ENCODE measurements at regions not wholly inside any gene's neighbourhood (a gene's known extent, or its start where the extent isn't known, plus 50 kb on each side); places are given as distances from the start of the nearest gene placed in this dataset.

GRCh38 chr13:103356226-103356864 lies 290.1 kb upstream of the SLC10A2 start:
- DNase-seq: no peak
- H3K27ac Mint-ChIP-seq: no peak overlapping the region
- H3K36me3 Mint-ChIP-seq (ENCODE audit: low read depth): no peaks in the 10 kb centered on the region
- no peak overlapping the region for H3K4me3 Mint-ChIP-seq
- H3K27me3 Mint-ChIP-seq: no peaks in the 10 kb centered on the region
- no peaks in the 10 kb centered on the region for H3K4me1 Mint-ChIP-seq (ENCODE audit: low read depth)
- H3K9me3 Mint-ChIP-seq: peaks cover 3% of the 10 kb centered on the region

- Mint-ChIP-seq H3K27ac (no peak overlapping the region), H3K36me3 (ENCODE audit: low read depth) (no peaks in the 10 kb centered on the region), H3K4me3 (no peak overlapping the region), H3K4me1 (ENCODE audit: low read depth) (no peaks in the 10 kb centered on the region), H3K27me3 (no peaks in the 10 kb centered on the region), H3K9me3 (peaks cover 2% of the 10 kb centered on the region)
- DNase-seq: no peak
Observed at GRCh38 chr13:103354171-103354570, 288.0 kb upstream of the SLC10A2 start.

- Mint-ChIP-seq H3K27ac (no peak overlapping the region), H3K36me3 (ENCODE audit: low read depth) (no peaks in the 10 kb centered on the region), H3K4me3 (no peak overlapping the region), H3K9me3 (no peaks in the 10 kb centered on the region), H3K4me1 (ENCODE audit: low read depth) (no peaks in the 10 kb centered on the region), H3K27me3 (no peaks in the 10 kb centered on the region)
- DNase-seq: no peak
Observed at GRCh38 chr13:103351035-103351828, 285.0 kb upstream of the SLC10A2 start.

DNA sequence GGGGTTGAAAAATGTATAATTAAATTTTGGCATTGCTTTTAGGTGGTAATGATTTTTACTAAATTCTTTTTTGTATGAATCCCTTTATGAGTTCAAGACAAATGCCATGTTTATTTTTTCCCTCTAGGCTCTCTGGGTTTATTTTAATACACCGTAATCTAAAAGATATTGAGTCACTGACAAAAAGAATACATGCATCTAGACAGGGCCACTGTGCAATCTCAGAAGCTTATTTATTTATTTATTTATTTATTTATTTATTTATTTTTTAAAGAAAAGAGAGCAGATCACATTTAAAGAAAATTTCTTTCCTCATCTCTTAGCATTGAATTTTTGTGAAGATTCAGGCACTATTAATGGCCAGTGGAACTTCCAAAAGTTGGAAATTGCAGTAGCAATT lies 283.9 kb upstream of the SLC10A2 start:
- Mint-ChIP-seq H3K27ac (no peak overlapping the region), H3K9me3 (no peaks in the 10 kb centered on the region), H3K27me3 (no peaks in the 10 kb centered on the region), H3K36me3 (ENCODE audit: low read depth) (no peaks in the 10 kb centered on the region), H3K4me1 (ENCODE audit: low read depth) (no peaks in the 10 kb centered on the region), H3K4me3 (no peak overlapping the region)
- DNase-seq: no peak

- no peak for DNase-seq
- Mint-ChIP-seq H3K27me3 (no peaks in the 10 kb centered on the region), H3K9me3 (peaks cover 6% of the 10 kb centered on the region), H3K36me3 (ENCODE audit: low read depth) (no peaks in the 10 kb centered on the region), H3K4me1 (ENCODE audit: low read depth) (no peaks in the 10 kb centered on the region), H3K4me3 (no peak overlapping the region), H3K27ac (no peak overlapping the region)
Observed at GRCh38 chr13:103349211-103349980, 283.2 kb upstream of the SLC10A2 start.

DNA sequence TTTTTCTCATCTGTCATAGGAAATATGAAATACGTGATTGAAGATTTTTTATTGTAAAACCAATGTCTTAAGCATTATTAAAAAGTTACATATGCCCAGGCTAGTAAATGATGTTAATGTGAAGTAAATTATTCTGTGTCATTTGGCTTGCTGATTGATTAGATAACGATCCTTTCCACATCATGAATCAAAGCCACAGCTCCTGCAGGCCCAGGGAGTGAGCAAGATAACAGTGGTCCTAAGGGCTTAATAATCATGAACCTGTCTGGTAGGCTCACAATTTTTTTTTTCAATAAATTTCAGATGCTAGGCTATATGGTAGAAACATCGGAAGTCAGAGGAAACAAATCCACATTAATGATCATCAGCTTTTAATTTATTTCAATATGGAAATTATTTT lies 269.0 kb upstream of the SLC10A2 start:
- Mint-ChIP-seq H3K9me3 (peaks cover 3% of the 10 kb centered on the region), H3K36me3 (ENCODE audit: low read depth) (no peaks in the 10 kb centered on the region), H3K27ac (no peak overlapping the region), H3K4me3 (no peak overlapping the region), H3K27me3 (no peaks in the 10 kb centered on the region), H3K4me1 (ENCODE audit: low read depth) (no peaks in the 10 kb centered on the region)
- DNase-seq: no peak

GRCh38 chr13:103331924-103332323 lies 265.7 kb upstream of the SLC10A2 start:
- H3K36me3 Mint-ChIP-seq (ENCODE audit: low read depth): no peaks in the 10 kb centered on the region
- peaks cover 3% of the 10 kb centered on the region for H3K9me3 Mint-ChIP-seq
- DNase-seq: no peak
- H3K4me1 Mint-ChIP-seq (ENCODE audit: low read depth): no peaks in the 10 kb centered on the region
- no peaks in the 10 kb centered on the region for H3K27me3 Mint-ChIP-seq
- no peak overlapping the region for H3K4me3 Mint-ChIP-seq
- no peak overlapping the region for H3K27ac Mint-ChIP-seq

- H3K36me3 Mint-ChIP-seq (ENCODE audit: low read depth): no peaks in the 10 kb centered on the region
- H3K4me3 Mint-ChIP-seq: no peak overlapping the region
- no peaks in the 10 kb centered on the region for H3K27me3 Mint-ChIP-seq
- no peaks in the 10 kb centered on the region for H3K4me1 Mint-ChIP-seq (ENCODE audit: low read depth)
- no peak overlapping the region for H3K27ac Mint-ChIP-seq
- no peak for DNase-seq
- no peaks in the 10 kb centered on the region for H3K9me3 Mint-ChIP-seq
Observed at GRCh38 chr13:103328899-103329298, 262.7 kb upstream of the SLC10A2 start.

DNA sequence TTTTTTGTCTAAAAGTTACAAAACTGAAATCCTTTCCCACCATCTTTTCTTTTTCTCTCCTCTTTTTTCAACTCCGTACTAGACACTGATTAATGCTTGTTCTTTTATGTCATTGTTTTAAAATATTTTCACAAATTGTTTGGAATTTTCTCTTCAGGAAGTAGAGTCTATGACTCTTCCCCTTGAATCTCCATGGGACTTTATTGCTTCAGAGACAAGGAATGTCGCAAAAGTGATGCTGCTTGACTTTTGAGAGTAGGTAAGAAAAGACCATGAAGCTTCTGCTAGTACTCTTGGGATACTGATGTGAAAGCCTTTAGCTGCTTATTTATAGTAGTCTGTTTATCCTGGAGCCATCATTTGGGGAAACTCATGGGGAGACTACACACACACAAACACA lies 260.1 kb upstream of the SLC10A2 start:
- Mint-ChIP-seq H3K9me3 (no peaks in the 10 kb centered on the region), H3K36me3 (ENCODE audit: low read depth) (no peaks in the 10 kb centered on the region), H3K4me3 (no peak overlapping the region), H3K27me3 (no peaks in the 10 kb centered on the region), H3K4me1 (ENCODE audit: low read depth) (no peaks in the 10 kb centered on the region), H3K27ac (no peak overlapping the region)
- no peak for DNase-seq

DNA sequence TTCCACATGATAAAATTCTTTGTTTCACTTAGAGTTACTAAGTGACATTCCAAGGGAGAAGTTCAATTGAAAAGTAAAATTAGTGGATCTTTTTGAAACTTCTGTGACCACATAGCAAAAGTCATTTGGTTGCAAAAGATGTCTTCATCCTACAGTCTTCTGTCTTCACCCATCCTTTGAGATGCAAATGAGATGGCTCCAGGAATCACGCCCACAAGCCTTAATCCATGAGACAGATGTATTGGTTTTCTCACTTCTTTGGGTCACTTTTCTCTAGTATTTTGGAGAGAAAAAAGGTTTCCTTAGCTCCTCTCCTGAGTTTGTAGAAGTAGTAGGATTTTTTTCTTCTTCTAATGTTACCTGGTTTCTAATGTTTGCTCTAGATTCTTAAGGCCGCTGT lies 259.5 kb upstream of the SLC10A2 start:
- Mint-ChIP-seq H3K9me3 (no peaks in the 10 kb centered on the region), H3K36me3 (ENCODE audit: low read depth) (no peaks in the 10 kb centered on the region), H3K27ac (no peak overlapping the region), H3K4me3 (no peak overlapping the region), H3K4me1 (ENCODE audit: low read depth) (no peaks in the 10 kb centered on the region), H3K27me3 (no peaks in the 10 kb centered on the region)
- DNase-seq: no peak

DNA sequence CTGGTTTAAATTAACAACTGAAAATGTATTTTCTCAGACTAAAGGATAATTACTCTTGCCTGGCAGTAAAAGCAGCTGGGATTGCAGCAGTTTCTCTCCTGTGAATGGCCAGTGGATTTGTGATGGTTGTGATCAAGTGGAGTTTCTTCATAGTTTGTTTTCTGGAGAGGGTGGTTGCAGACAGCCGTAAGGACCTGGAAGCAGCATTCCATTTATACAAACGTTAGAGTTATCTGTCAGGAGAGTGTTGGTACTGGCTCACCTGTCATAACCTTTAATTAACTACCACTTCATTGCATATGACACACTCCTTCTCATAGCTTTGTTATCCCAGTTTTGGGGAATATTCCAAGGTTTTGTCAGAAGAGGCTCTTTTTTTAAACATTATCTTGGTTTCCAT lies 258.4 kb upstream of the SLC10A2 start:
- no peaks in the 10 kb centered on the region for H3K36me3 Mint-ChIP-seq (ENCODE audit: low read depth)
- H3K27me3 Mint-ChIP-seq: no peaks in the 10 kb centered on the region
- DNase-seq: no peak
- H3K27ac Mint-ChIP-seq: no peak overlapping the region
- H3K9me3 Mint-ChIP-seq: no peaks in the 10 kb centered on the region
- no peak overlapping the region for H3K4me3 Mint-ChIP-seq
- H3K4me1 Mint-ChIP-seq (ENCODE audit: low read depth): no peaks in the 10 kb centered on the region

GRCh38 chr13:103315711-103316110 lies 249.5 kb upstream of the SLC10A2 start:
- H3K36me3 Mint-ChIP-seq (ENCODE audit: low read depth): no peaks in the 10 kb centered on the region
- DNase-seq: no peak
- H3K4me1 Mint-ChIP-seq (ENCODE audit: low read depth): no peaks in the 10 kb centered on the region
- H3K27me3 Mint-ChIP-seq: no peaks in the 10 kb centered on the region
- H3K27ac Mint-ChIP-seq: no peak overlapping the region
- H3K4me3 Mint-ChIP-seq: no peak overlapping the region
- peaks cover 5% of the 10 kb centered on the region for H3K9me3 Mint-ChIP-seq

GRCh38 chr13:103312467-103312866 lies 246.2 kb upstream of the SLC10A2 start:
- H3K4me3 Mint-ChIP-seq: no peak overlapping the region
- H3K27me3 Mint-ChIP-seq: no peaks in the 10 kb centered on the region
- H3K36me3 Mint-ChIP-seq (ENCODE audit: low read depth): no peaks in the 10 kb centered on the region
- DNase-seq: no peak
- no peak overlapping the region for H3K27ac Mint-ChIP-seq
- H3K9me3 Mint-ChIP-seq: peaks cover 9% of the 10 kb centered on the region
- no peaks in the 10 kb centered on the region for H3K4me1 Mint-ChIP-seq (ENCODE audit: low read depth)

DNA sequence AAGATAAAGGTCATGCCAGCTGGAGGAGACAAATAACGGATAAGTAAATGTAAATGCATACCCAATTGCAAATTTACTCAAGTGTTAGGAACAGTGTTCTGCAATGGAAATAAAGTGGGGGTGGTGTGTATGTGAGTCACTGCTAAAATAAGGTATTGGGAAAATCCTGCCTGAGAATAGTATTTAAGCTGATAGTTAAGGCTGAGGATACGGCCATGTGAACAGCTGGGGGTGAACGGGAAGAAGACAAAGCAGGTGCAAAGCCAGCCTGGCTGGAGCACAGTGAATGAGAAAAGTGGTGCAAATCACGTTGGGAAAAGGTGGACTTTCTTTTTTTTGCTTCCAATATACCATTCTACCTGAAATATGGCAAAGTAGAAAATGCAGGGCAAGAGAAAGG lies 242.4 kb upstream of the SLC10A2 start:
- Mint-ChIP-seq H3K4me3 (no peak overlapping the region), H3K4me1 (ENCODE audit: low read depth) (no peaks in the 10 kb centered on the region), H3K27me3 (no peaks in the 10 kb centered on the region), H3K27ac (no peak overlapping the region), H3K9me3 (peaks cover 9% of the 10 kb centered on the region), H3K36me3 (ENCODE audit: low read depth) (no peaks in the 10 kb centered on the region)
- DNase-seq: no peak

DNA sequence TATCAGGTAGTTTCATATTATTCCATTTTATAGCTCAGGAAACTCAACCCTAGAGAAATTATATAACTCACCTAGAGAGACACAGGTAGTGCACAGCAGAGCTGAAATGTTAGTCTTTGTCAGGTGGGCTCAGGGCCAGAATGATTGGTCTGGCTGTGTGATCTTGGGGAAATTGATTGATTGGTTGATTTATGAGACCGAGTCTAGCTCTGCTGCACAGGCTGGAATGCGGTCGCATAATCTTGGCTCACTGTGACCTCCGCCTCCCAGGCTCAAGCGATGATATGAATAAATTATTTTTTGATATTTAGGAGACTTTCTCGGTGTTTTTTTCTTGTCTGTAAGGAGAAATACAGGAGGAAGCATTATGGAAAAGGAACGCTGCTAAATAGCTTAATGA lies 239.9 kb upstream of the SLC10A2 start:
- Mint-ChIP-seq H3K36me3 (ENCODE audit: low read depth) (no peaks in the 10 kb centered on the region), H3K4me1 (ENCODE audit: low read depth) (no peaks in the 10 kb centered on the region), H3K27me3 (no peaks in the 10 kb centered on the region)

More for the DNA sequence above, 239.9 kb upstream of the SLC10A2 start:
- Mint-ChIP-seq H3K4me3 (no peak overlapping the region), H3K9me3 (peaks cover 7% of the 10 kb centered on the region), H3K27ac (no peak overlapping the region)
- no peak for DNase-seq

Measured in activated T-cell treated with anti-CD3 and anti-CD28 coated beads, Interleukin-2, amount 50 U/mL, for 24 hours (primary cell).